ENCODE measurements at regions not wholly inside any gene's neighbourhood (a gene's known extent, or its start where the extent isn't known, plus 50 kb on each side); places are given as distances from the start of the nearest gene placed in this dataset.

GRCh38 chr16:80273635-80274538, 266.9 kb upstream of the DYNLRB2 start:
- no peak overlapping the region for H3K14ac ChIP-seq (ENCODE audit: low read length)
- no peaks in the 10 kb centered on the region for H3K36me3 ChIP-seq (ENCODE audit: control insufficient read depth in 1 of 2, insufficient read depth in 2 of 2, low read length in 2 of 2)
- no peak overlapping the region for H4K8ac ChIP-seq (ENCODE audit: low read depth, low read length)
- H2AK5ac ChIP-seq (ENCODE audit: low read length) = no peak overlapping the region
- H3K27ac ChIP-seq (ENCODE audit: low read depth, low read length) = no peak overlapping the region
- no peak overlapping the region for H4K91ac ChIP-seq (ENCODE audit: low read depth, low read length)
- no peak overlapping the region for H2BK12ac ChIP-seq (ENCODE audit: low read length)
- no peak overlapping the region for H4K12ac ChIP-seq (ENCODE audit: low read depth, low read length)
- H3K4ac ChIP-seq (ENCODE audit: low read depth, low read length) = no peak overlapping the region
- no peak for DNase-seq
- H3K4me2 ChIP-seq (ENCODE audit: low read length) = no peak overlapping the region
- H2BK120ac ChIP-seq (ENCODE audit: insufficient read depth, low read length, poor library complexity) = no peak overlapping the region
- H3K9me3 ChIP-seq (ENCODE audit: insufficient read depth, low read depth, low read length) = no peaks in the 10 kb centered on the region
- H2AFZ ChIP-seq (ENCODE audit: insufficient read depth, low read length, poor library complexity) = no peak overlapping the region
- H3K4me3 ChIP-seq (ENCODE audit: low read depth, low read length) = no peak overlapping the region
- H3K9ac ChIP-seq (ENCODE audit: low read length) = no peak overlapping the region
- no CpG with 5 or more reads among the region's 4 CpGs for WGBS (ENCODE audit: extremely low coverage, insufficient coverage, insufficient read length)
- H3K23ac ChIP-seq (ENCODE audit: low read length) = no peak overlapping the region
- H3K27me3 ChIP-seq (ENCODE audit: insufficient read depth, low read length) = no peaks in the 10 kb centered on the region
- no peaks in the 10 kb centered on the region for H3K79me1 ChIP-seq (ENCODE audit: low read length)
- no peaks in the 10 kb centered on the region for H3K79me2 ChIP-seq (ENCODE audit: control insufficient read depth, insufficient read depth, low read length, poor library complexity)
- no peaks in the 10 kb centered on the region for H3K4me1 ChIP-seq (ENCODE audit: control insufficient read depth in 1 of 2, insufficient read depth in 2 of 2, low read length in 2 of 2)
- no peak overlapping the region for H3K18ac ChIP-seq (ENCODE audit: low read length)
- no peak overlapping the region for H2BK5ac ChIP-seq (ENCODE audit: low read depth, low read length, poor library complexity)

GRCh38 chr16:80265624-80266306, 275.0 kb upstream of the DYNLRB2 start:
- Histone ChIP-seq H3K4me1 (ENCODE audit: control insufficient read depth in 1 of 2, insufficient read depth in 2 of 2, low read length in 2 of 2) (no peaks in the 10 kb centered on the region), H4K8ac (ENCODE audit: low read depth, low read length) (no peak overlapping the region), H2BK120ac (ENCODE audit: insufficient read depth, low read length, poor library complexity) (no peak overlapping the region), H3K9me3 (ENCODE audit: insufficient read depth, low read depth, low read length) (no peaks in the 10 kb centered on the region), H3K23ac (ENCODE audit: low read length) (no peak overlapping the region), H3K14ac (ENCODE audit: low read length) (no peak overlapping the region), H2BK12ac (ENCODE audit: low read length) (no peak overlapping the region), H2BK5ac (ENCODE audit: low read depth, low read length, poor library complexity) (no peak overlapping the region), H3K36me3 (ENCODE audit: control insufficient read depth in 1 of 2, insufficient read depth in 2 of 2, low read length in 2 of 2) (no peaks in the 10 kb centered on the region), H3K27me3 (ENCODE audit: insufficient read depth, low read length) (no peaks in the 10 kb centered on the region), H2AFZ (ENCODE audit: insufficient read depth, low read length, poor library complexity) (no peak overlapping the region), H3K4me2 (ENCODE audit: low read length) (no peak overlapping the region), H3K79me2 (ENCODE audit: control insufficient read depth, insufficient read depth, low read length, poor library complexity) (no peaks in the 10 kb centered on the region), H3K18ac (ENCODE audit: low read length) (no peak overlapping the region), H3K9ac (ENCODE audit: low read length) (no peak overlapping the region), H2AK5ac (ENCODE audit: low read length) (no peak overlapping the region), H4K91ac (ENCODE audit: low read depth, low read length) (no peak overlapping the region), H3K4me3 (ENCODE audit: low read depth, low read length) (no peak overlapping the region), H3K4ac (ENCODE audit: low read depth, low read length) (no peak overlapping the region), H3K27ac (ENCODE audit: low read depth, low read length) (no peak overlapping the region), H4K12ac (ENCODE audit: low read depth, low read length) (no peak overlapping the region), H3K79me1 (ENCODE audit: low read length) (no peaks in the 10 kb centered on the region)
- no peak for DNase-seq
- WGBS (ENCODE audit: extremely low coverage, insufficient coverage, insufficient read length) = no CpG with 5 or more reads among the region's 2 CpGs

- H2AFZ ChIP-seq (ENCODE audit: insufficient read depth, low read length, poor library complexity) = no peak overlapping the region
- no peak overlapping the region for H4K8ac ChIP-seq (ENCODE audit: low read depth, low read length)
- H4K12ac ChIP-seq (ENCODE audit: low read depth, low read length) = no peak overlapping the region
- no peak overlapping the region for H4K91ac ChIP-seq (ENCODE audit: low read depth, low read length)
- H2BK120ac ChIP-seq (ENCODE audit: insufficient read depth, low read length, poor library complexity) = no peak overlapping the region
- no peak overlapping the region for H3K14ac ChIP-seq (ENCODE audit: low read length)
- H3K4ac ChIP-seq (ENCODE audit: low read depth, low read length) = no peak overlapping the region
- H3K79me1 ChIP-seq (ENCODE audit: low read length) = no peaks in the 10 kb centered on the region
- no peak overlapping the region for H3K27ac ChIP-seq (ENCODE audit: low read depth, low read length)
- no peaks in the 10 kb centered on the region for H3K36me3 ChIP-seq (ENCODE audit: control insufficient read depth in 1 of 2, insufficient read depth in 2 of 2, low read length in 2 of 2)
- no peak for DNase-seq
- no peak overlapping the region for H3K23ac ChIP-seq (ENCODE audit: low read length)
- H2BK12ac ChIP-seq (ENCODE audit: low read length) = no peak overlapping the region
- H3K27me3 ChIP-seq (ENCODE audit: insufficient read depth, low read length) = no peaks in the 10 kb centered on the region
- H3K4me2 ChIP-seq (ENCODE audit: low read length) = no peak overlapping the region
- no CpG with 5 or more reads among the region's 6 CpGs for WGBS (ENCODE audit: extremely low coverage, insufficient coverage, insufficient read length)
- H3K4me1 ChIP-seq (ENCODE audit: control insufficient read depth in 1 of 2, insufficient read depth in 2 of 2, low read length in 2 of 2) = no peaks in the 10 kb centered on the region
- H2BK5ac ChIP-seq (ENCODE audit: low read depth, low read length, poor library complexity) = no peak overlapping the region
- H3K79me2 ChIP-seq (ENCODE audit: control insufficient read depth, insufficient read depth, low read length, poor library complexity) = no peaks in the 10 kb centered on the region
- H3K9ac ChIP-seq (ENCODE audit: low read length) = no peak overlapping the region
- no peak overlapping the region for H3K18ac ChIP-seq (ENCODE audit: low read length)
- H3K4me3 ChIP-seq (ENCODE audit: low read depth, low read length) = no peak overlapping the region
- H3K9me3 ChIP-seq (ENCODE audit: insufficient read depth, low read depth, low read length) = no peaks in the 10 kb centered on the region
- no peak overlapping the region for H2AK5ac ChIP-seq (ENCODE audit: low read length)
These were observed 276.7 kb upstream of the DYNLRB2 start for GRCh38 chr16:80263848-80264694.

GRCh38 chr16:80263181-80263823, 277.5 kb upstream of the DYNLRB2 start:
- no peak overlapping the region for H3K18ac ChIP-seq (ENCODE audit: low read length)
- no peaks in the 10 kb centered on the region for H3K4me1 ChIP-seq (ENCODE audit: control insufficient read depth in 1 of 2, insufficient read depth in 2 of 2, low read length in 2 of 2)
- H3K23ac ChIP-seq (ENCODE audit: low read length) = no peak overlapping the region
- no peak overlapping the region for H2AK5ac ChIP-seq (ENCODE audit: low read length)
- no peak overlapping the region for H2BK120ac ChIP-seq (ENCODE audit: insufficient read depth, low read length, poor library complexity)
- H3K4me2 ChIP-seq (ENCODE audit: low read length) = no peak overlapping the region
- no peak overlapping the region for H2BK12ac ChIP-seq (ENCODE audit: low read length)
- H3K9me3 ChIP-seq (ENCODE audit: insufficient read depth, low read depth, low read length) = no peaks in the 10 kb centered on the region
- no peak overlapping the region for H3K4me3 ChIP-seq (ENCODE audit: low read depth, low read length)
- no peak overlapping the region for H2AFZ ChIP-seq (ENCODE audit: insufficient read depth, low read length, poor library complexity)
- no peaks in the 10 kb centered on the region for H3K79me2 ChIP-seq (ENCODE audit: control insufficient read depth, insufficient read depth, low read length, poor library complexity)
- H3K79me1 ChIP-seq (ENCODE audit: low read length) = no peaks in the 10 kb centered on the region
- H4K91ac ChIP-seq (ENCODE audit: low read depth, low read length) = no peak overlapping the region
- no peak overlapping the region for H4K12ac ChIP-seq (ENCODE audit: low read depth, low read length)
- no peak overlapping the region for H3K27ac ChIP-seq (ENCODE audit: low read depth, low read length)
- H3K9ac ChIP-seq (ENCODE audit: low read length) = no peak overlapping the region
- no peak overlapping the region for H2BK5ac ChIP-seq (ENCODE audit: low read depth, low read length, poor library complexity)
- no peak overlapping the region for H4K8ac ChIP-seq (ENCODE audit: low read depth, low read length)
- no peak for DNase-seq
- no peak overlapping the region for H3K14ac ChIP-seq (ENCODE audit: low read length)
- H3K4ac ChIP-seq (ENCODE audit: low read depth, low read length) = no peak overlapping the region
- no peaks in the 10 kb centered on the region for H3K27me3 ChIP-seq (ENCODE audit: insufficient read depth, low read length)
- no peaks in the 10 kb centered on the region for H3K36me3 ChIP-seq (ENCODE audit: control insufficient read depth in 1 of 2, insufficient read depth in 2 of 2, low read length in 2 of 2)
- WGBS (ENCODE audit: extremely low coverage, insufficient coverage, insufficient read length) = no CpG with 5 or more reads among the region's 4 CpGs

Measured in trophoblast cell (in vitro differentiated cells and primary cell).